ENCODE measurements at regions not wholly inside any gene's neighbourhood (a gene's known extent, or its start where the extent isn't known, plus 50 kb on each side); places are given as distances from the start of the nearest gene placed in this dataset.

DNA sequence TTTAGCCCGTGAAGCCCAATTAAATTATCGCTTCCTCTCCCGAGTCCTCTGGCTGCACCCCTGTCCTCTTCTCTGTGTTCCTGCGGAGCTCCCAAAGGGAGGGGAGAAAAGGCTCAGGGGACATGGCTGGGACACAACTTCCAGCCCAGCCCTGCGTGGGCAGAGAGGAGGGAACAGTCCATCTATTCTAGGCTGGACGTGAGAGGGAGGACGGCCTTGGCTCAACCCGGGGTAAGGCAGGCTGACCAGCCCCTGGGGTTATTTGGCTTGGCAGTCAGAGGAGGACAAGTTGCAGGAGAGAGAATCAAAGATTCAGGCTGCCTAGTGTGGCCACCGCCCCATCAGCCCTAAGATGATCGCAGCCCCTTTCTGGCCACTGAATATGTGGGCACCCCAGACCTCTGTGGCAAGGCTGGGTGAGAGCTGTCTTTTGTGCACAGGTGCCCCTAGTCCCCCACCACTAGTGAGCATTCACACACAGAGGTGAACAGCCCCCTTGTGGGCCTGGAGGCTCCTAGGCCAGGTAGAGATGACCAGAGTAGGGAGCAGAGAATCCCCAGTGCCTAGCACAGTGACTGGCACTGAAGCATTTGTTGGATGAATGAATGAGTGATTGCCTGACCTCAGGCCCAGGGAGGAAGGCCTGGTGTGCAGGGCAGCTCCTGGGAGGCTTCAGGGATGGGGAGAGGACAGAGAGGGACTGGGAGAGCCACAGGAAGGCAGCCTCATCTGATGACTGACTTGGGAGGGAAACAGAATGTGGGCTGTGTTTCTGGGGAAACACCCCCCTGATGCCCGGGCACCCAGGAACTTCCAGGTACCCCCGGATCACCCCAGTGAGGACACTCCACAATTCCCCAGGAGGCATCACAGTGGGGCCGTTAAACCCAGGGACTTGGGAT lies 133.9 kb downstream of the C9orf50 start:
- FAIRE-seq (no peak), DNase-seq (ENCODE audit: low read depth) (no peak)
- no peaks in the 10 kb centered on the region for H3K36me3 ChIP-seq (ENCODE audit: control insufficient read depth, insufficient read depth, low read length)
- no peaks in the 10 kb centered on the region for H3K27me3 ChIP-seq (ENCODE audit: control insufficient read depth, insufficient read depth, low read length)
- no peak overlapping the region for H3K4me3 ChIP-seq (ENCODE audit: low read depth, low read length)
- TF ChIP-seq, protein P1, sequence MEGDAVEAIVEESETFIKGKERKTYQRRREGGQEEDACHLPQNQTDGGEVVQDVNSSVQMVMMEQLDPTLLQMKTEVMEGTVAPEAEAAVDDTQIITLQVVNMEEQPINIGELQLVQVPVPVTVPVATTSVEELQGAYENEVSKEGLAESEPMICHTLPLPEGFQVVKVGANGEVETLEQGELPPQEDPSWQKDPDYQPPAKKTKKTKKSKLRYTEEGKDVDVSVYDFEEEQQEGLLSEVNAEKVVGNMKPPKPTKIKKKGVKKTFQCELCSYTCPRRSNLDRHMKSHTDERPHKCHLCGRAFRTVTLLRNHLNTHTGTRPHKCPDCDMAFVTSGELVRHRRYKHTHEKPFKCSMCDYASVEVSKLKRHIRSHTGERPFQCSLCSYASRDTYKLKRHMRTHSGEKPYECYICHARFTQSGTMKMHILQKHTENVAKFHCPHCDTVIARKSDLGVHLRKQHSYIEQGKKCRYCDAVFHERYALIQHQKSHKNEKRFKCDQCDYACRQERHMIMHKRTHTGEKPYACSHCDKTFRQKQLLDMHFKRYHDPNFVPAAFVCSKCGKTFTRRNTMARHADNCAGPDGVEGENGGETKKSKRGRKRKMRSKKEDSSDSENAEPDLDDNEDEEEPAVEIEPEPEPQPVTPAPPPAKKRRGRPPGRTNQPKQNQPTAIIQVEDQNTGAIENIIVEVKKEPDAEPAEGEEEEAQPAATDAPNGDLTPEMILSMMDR (IDR thresholded peaks at IDR 0.05; ENCODE audit: insufficient read depth, low read length, severe bottlenecking), result no peak

DNA sequence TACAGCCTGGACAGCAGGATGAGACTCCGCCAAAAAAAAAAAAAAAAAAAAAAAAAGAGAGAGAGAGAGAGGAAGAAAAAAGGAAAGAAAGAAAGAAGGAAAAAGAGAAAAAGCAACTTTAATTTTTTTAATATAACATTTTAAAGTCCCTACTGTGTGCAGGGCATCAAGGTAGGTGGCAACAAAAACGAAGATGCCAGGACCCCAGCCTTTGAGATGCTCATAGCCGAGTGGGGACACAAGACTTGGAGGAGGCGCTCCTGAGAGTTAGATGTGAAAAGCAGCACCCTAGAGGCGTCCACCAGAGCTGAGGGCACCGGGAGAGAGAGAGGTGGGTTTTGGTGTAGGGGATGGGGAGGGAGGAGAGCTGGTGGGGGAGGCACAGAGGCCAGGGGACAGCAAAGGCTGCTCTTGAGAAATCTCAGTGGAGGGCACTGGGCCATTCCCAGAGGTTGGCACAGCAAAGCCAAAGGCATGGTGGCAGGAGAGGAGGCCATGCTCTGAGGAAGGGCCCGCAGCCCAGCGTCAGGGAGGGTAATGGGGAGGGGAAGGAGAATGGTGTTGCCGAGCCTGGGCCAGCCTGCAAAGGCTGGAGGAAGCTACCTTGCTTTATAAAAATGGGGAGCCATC lies 135.6 kb downstream of the C9orf50 start:
- no peaks in the 10 kb centered on the region for H3K27me3 ChIP-seq (ENCODE audit: control insufficient read depth, insufficient read depth, low read length)
- TF ChIP-seq, protein P1 (IDR thresholded peaks at IDR 0.05; ENCODE audit: insufficient read depth, low read length, severe bottlenecking), result no peak

DNA sequence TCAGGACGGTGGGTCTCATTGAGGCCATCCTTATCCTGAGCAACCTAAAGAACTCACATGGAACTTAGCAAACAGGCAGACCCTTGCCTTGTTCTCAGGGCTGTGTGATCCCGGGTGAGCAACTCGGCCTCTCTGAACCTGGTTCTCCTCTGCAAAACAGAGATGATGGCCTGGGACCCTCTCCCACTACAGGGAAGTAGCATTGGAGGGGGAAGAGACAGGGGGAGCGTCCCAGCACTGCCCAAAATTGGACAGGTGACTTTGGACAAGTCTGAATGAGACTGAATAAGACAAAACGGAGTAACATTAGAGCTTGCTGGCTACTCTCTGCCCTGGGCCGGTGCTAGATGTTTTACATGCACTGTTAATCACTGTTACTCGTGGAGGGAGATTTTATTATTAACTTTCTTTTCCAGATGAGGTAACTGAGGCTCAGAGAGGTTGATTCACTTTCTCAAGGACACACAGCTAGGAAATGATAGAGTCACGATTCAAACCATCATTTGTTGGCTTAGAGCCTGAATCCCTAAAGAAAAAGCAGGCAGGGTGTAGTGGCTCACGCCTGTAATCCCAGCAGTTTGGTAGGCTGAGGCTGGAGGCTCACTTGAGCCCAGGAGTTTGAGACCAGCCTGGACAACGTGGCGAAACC lies 136.4 kb downstream of the C9orf50 start:
- Histone ChIP-seq H3K36me3 (ENCODE audit: control insufficient read depth, insufficient read depth, low read length) (no peaks in the 10 kb centered on the region), H3K27me3 (ENCODE audit: control insufficient read depth, insufficient read depth, low read length) (no peaks in the 10 kb centered on the region), H3K4me3 (ENCODE audit: low read depth, low read length) (no peak overlapping the region)
- FAIRE-seq, result no peak
- no peak for DNase-seq (ENCODE audit: low read depth)
- TF ChIP-seq, protein P1 (IDR thresholded peaks at IDR 0.05; ENCODE audit: insufficient read depth, low read length, severe bottlenecking), result no peak

More for the DNA sequence above, 135.6 kb downstream of the C9orf50 start:
- DNase-seq (ENCODE audit: low read depth), result no peak
- Histone ChIP-seq H3K4me3 (ENCODE audit: low read depth, low read length) (no peak overlapping the region), H3K36me3 (ENCODE audit: control insufficient read depth, insufficient read depth, low read length) (no peaks in the 10 kb centered on the region)
- FAIRE-seq, result no peak

DNA sequence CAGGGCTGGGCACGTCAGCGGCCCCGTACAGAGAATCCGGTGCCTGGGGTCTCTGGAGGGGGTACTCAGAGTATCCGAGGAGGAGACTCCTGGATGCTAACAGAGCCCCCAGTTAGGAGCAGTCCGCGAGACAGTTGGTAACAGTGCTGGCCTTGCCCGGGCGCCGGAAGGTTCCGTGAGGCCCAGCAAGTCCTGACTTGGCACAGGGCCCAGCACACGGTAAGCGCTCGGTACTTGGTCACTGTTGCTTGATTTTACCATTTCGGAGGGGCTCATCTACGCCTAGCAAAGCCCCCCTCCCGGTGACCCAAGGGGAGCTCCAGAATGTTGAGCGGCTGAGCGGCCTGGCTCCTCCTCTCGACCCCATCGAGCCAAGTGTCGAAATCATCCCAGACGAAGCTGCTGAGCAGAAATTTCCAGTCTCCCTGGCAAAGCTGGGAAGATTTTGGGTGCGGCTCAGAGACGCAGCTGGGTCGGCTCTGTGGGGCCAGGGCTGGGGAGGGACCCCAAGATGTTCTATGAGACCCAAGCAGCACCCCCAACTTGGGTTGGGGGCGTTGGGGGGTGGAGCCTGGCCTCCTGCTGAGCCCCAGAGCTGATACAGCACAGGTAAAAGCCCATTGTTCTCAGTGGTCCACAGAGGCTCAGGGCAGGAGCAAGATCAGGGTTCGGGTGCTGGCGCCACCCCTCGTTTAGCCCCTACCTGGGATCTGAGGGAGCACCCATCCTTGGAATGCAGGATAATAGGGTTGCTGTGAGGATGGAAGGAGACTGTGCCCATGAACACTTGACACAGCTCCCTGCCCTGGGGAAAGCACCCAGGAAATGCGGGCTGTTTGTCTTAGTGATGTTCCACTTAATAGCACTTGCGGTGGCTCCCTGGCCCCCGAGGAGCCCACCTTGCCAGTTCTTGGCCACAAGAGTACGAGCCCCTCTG lies 137.2 kb downstream of the C9orf50 start:
- FAIRE-seq, result no peak
- peak; percentile 79 for DNase-seq (ENCODE audit: low read depth)

More for the DNA sequence above, 137.2 kb downstream of the C9orf50 start:
- no peaks in the 10 kb centered on the region for H3K27me3 ChIP-seq (ENCODE audit: control insufficient read depth, insufficient read depth, low read length)
- peak overlapping the region; percentile 15 for H3K4me3 ChIP-seq (ENCODE audit: low read depth, low read length)
- H3K36me3 ChIP-seq (ENCODE audit: control insufficient read depth, insufficient read depth, low read length), result no peaks in the 10 kb centered on the region
- TF ChIP-seq, protein P1 (IDR thresholded peaks at IDR 0.05; ENCODE audit: insufficient read depth, low read length, severe bottlenecking), result no peak
